Endodermal cell (in vitro differentiated cells): ENCODE measurements at regions not wholly inside any gene's neighbourhood (a gene's known extent, or its start where the extent isn't known, plus 50 kb on each side); places are given as distances from the start of the nearest gene placed in this dataset.

ENCODE experiments used
- DNase-seq: peaks from one replicate; pipeline ENCODE4 v3.0.0-alpha.2; 2017
- H3K27ac ChIP-seq: 2 replicates; pipeline ENCODE4 v1.5.1; 2013; ENCODE audit warnings: mild to moderate bottlenecking, low read depth, low read length, moderate library complexity
- H3K27me3 ChIP-seq: 2 replicates; pipeline ENCODE4 v1.6.1; 2013; ENCODE audit warnings: mild to moderate bottlenecking, low read length, moderate library complexity; ENCODE audit not compliant: insufficient read depth, control insufficient read depth, poor library complexity, severe bottlenecking
- H3K36me3 ChIP-seq: 2 replicates; pipeline ENCODE4 v1.7.0; 2013; ENCODE audit warnings: mild to moderate bottlenecking, low read length, moderate library complexity; ENCODE audit not compliant: control insufficient read depth, insufficient read depth
- H3K4me1 ChIP-seq: one replicate; pipeline ENCODE4 v1.7.0; 2013; ENCODE audit warnings: low read length; ENCODE audit not compliant: control insufficient read depth, insufficient read depth
- H3K4me3 ChIP-seq: 2 replicates; pipeline ENCODE4 v1.5.1; 2013; ENCODE audit warnings: mild to moderate bottlenecking, low read length, moderate library complexity
- H3K9ac ChIP-seq: 2 replicates; pipeline ENCODE4 v1.6.1; 2013; ENCODE audit warnings: mild to moderate bottlenecking, low read length, moderate library complexity; ENCODE audit not compliant: poor library complexity, severe bottlenecking; ENCODE audit errors: extremely low read depth
- H3K9me3 ChIP-seq: 2 replicates; pipeline ENCODE4 v1.6.1; 2013; ENCODE audit warnings: mild to moderate bottlenecking, low read length, moderate library complexity; ENCODE audit not compliant: control insufficient read depth
- H3K27ac Mint-ChIP-seq: 2 replicates; pipeline ENCODE4 v1.8.0; 2020; ENCODE audit warnings: mixed read lengths
- H3K27me3 Mint-ChIP-seq: 2 replicates; pipeline ENCODE4 v1.8.0; 2021; ENCODE audit warnings: mild to moderate bottlenecking, mixed read lengths; ENCODE audit not compliant: insufficient read depth
- H3K36me3 Mint-ChIP-seq: 2 replicates; pipeline ENCODE4 v1.8.0; 2020; ENCODE audit warnings: low read depth, mixed read lengths
- H3K4me1 Mint-ChIP-seq: 2 replicates; pipeline ENCODE4 v1.8.0; 2020; ENCODE audit warnings: mixed read lengths
- H3K4me3 Mint-ChIP-seq: 2 replicates; pipeline ENCODE4 v1.8.0; 2020; ENCODE audit warnings: mild to moderate bottlenecking, moderate library complexity, mixed read lengths
- H3K9me3 Mint-ChIP-seq: 2 replicates; pipeline ENCODE4 v1.8.0; 2020; ENCODE audit warnings: mild to moderate bottlenecking, mixed read lengths
- CTCF ChIP-seq: fragments of 200-600 bp; sonication (generic); conservative IDR thresholded peaks from 2 replicates; pipeline ENCODE4 v1.5.0; 2021; ENCODE audit warnings: antibody characterized with exemption, mild to moderate bottlenecking
- WGBS, 2 experiments: methylation state at CpG; one replicate each; pipeline versions ENCODE4 v1.1.5 to v1.1.7; 2013; ENCODE audit warnings: missing lambda C conversion rate in 2 of 2, mixed read lengths in 1 of 2; ENCODE audit not compliant: insufficient coverage in 1 of 2, insufficient read length in 1 of 2; 5-methylcytosine and 5-hydroxymethylcytosine counted together

GRCh38 chr7:65222655-65223054 lies 151.0 kb upstream of the ZNF92 start:
- Mint-ChIP-seq H3K27me3 (no peaks in the 10 kb centered on the region), H3K4me1 (no peaks in the 10 kb centered on the region), H3K27ac (no peak overlapping the region), H3K36me3 (no peaks in the 10 kb centered on the region), H3K9me3 (no peaks in the 10 kb centered on the region), H3K4me3 (no peak overlapping the region)
- Histone ChIP-seq H3K4me1 (no peaks in the 10 kb centered on the region), H3K4me3 (no peak overlapping the region), H3K27me3 (no peaks in the 10 kb centered on the region), H3K9me3 (no peaks in the 10 kb centered on the region), H3K36me3 (no peaks in the 10 kb centered on the region), H3K27ac (no peak overlapping the region), H3K9ac (no peak overlapping the region)
- TF ChIP-seq CTCF = no peak
- 90 to 98% methylated on average over 2 to 4 of the region's 4 CpGs for WGBS, 2 experiments
- no peak for DNase-seq

- WGBS, 2 experiments = 88 to 100% methylated on average over 1 to 3 of the region's 3 CpGs
- Histone ChIP-seq H3K9ac (no peak overlapping the region), H3K27ac (no peak overlapping the region), H3K4me3 (no peak overlapping the region), H3K9me3 (no peaks in the 10 kb centered on the region), H3K36me3 (no peaks in the 10 kb centered on the region), H3K4me1 (no peaks in the 10 kb centered on the region), H3K27me3 (no peaks in the 10 kb centered on the region)
- H3K4me1 Mint-ChIP-seq = no peaks in the 10 kb centered on the region
- DNase-seq = no peak
- no peaks in the 10 kb centered on the region for H3K9me3 Mint-ChIP-seq
- H3K36me3 Mint-ChIP-seq = no peaks in the 10 kb centered on the region
- peaks cover 2% of the 10 kb centered on the region for H3K27me3 Mint-ChIP-seq
- no peak overlapping the region for H3K4me3 Mint-ChIP-seq
- no peak overlapping the region for H3K27ac Mint-ChIP-seq
- no peak for TF ChIP-seq CTCF
Measured at GRCh38 chr7:65221683-65222082, 152.0 kb upstream of the ZNF92 start.

GRCh38 chr7:65219623-65220022 lies 154.0 kb upstream of the ZNF92 start:
- no peaks in the 10 kb centered on the region for H3K9me3 Mint-ChIP-seq

More at GRCh38 chr7:65219623-65220022, 154.0 kb upstream of the ZNF92 start:
- no peaks in the 10 kb centered on the region for H3K36me3 ChIP-seq
- DNase-seq = no peak
- H3K27me3 Mint-ChIP-seq = peaks cover 2% of the 10 kb centered on the region
- H3K4me1 Mint-ChIP-seq = no peaks in the 10 kb centered on the region
- no peaks in the 10 kb centered on the region for H3K36me3 Mint-ChIP-seq
- no peak overlapping the region for H3K4me3 ChIP-seq
- no peak overlapping the region for H3K27ac ChIP-seq
- no peak overlapping the region for H3K4me3 Mint-ChIP-seq
- no peak overlapping the region for H3K27ac Mint-ChIP-seq
- H3K9me3 ChIP-seq = no peaks in the 10 kb centered on the region
- H3K9ac ChIP-seq = no peak overlapping the region
- no peak for TF ChIP-seq CTCF
- H3K4me1 ChIP-seq = no peaks in the 10 kb centered on the region
- H3K27me3 ChIP-seq = no peaks in the 10 kb centered on the region
